Uterus (tissue), 2 donors: ENCODE measurements at regions not wholly inside any gene's neighbourhood (a gene's known extent, or its start where the extent isn't known, plus 50 kb on each side); places are given as distances from the start of the nearest gene placed in this dataset.

ENCODE experiments used
- POLR2A ChIP-seq, 2 donors: fragments of 450-650 bp; IDR thresholded peaks; one replicate each; pipeline ENCODE4 v1.6.1; 2016; ENCODE audit warnings: antibody characterized with exemption in 2 of 2, mild to moderate bottlenecking in 1 of 2, moderate library complexity in 1 of 2
- TF ChIP-seq, protein P1 (sequence below), 4 experiments: fragments of 200-600 bp in 2 of 4; fragments of 450-650 bp in 2 of 4; sonication (generic) in 2 of 4; IDR thresholded peaks; one replicate each; pipeline ENCODE4 v1.5.1; 2016 to 2019; ENCODE audit warnings: antibody characterized with exemption in 4 of 4, mild to moderate bottlenecking in 2 of 4, moderate library complexity in 1 of 4

DNA sequence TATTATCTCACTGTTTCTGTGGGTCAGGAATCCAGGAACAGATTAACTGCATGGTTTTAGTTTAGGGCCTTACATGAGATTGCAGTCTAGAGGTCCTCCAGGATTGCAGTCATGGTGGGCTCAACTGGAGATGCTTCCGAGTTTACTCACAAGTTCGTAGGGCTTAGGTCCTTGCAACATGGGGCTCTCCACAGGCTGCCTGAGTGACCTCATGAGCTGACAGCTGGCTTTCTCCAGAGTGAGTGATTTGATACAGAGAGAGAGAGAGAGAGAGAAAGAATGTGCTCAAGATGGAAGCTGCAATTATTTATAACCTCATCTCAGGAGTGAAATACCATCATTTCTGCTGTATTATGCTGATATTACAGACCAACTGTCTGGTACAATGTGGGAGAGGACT, 168.9 kb downstream of the GPAT3 start:
- TF ChIP-seq POLR2A (IDR thresholded peaks at IDR 0.05), result no peak
- TF ChIP-seq, protein P1, sequence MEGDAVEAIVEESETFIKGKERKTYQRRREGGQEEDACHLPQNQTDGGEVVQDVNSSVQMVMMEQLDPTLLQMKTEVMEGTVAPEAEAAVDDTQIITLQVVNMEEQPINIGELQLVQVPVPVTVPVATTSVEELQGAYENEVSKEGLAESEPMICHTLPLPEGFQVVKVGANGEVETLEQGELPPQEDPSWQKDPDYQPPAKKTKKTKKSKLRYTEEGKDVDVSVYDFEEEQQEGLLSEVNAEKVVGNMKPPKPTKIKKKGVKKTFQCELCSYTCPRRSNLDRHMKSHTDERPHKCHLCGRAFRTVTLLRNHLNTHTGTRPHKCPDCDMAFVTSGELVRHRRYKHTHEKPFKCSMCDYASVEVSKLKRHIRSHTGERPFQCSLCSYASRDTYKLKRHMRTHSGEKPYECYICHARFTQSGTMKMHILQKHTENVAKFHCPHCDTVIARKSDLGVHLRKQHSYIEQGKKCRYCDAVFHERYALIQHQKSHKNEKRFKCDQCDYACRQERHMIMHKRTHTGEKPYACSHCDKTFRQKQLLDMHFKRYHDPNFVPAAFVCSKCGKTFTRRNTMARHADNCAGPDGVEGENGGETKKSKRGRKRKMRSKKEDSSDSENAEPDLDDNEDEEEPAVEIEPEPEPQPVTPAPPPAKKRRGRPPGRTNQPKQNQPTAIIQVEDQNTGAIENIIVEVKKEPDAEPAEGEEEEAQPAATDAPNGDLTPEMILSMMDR (IDR thresholded peaks at IDR 0.05), result no peak
